ENCODE measurements at regions not wholly inside any gene's neighbourhood (a gene's known extent, or its start where the extent isn't known, plus 50 kb on each side); places are given as distances from the start of the nearest gene placed in this dataset.

- TF ChIP-seq SETDB1 (IDR thresholded peaks at IDR 0.05; ENCODE audit: low read length) = no peak
These were observed 198.4 kb upstream of the SNX2 start (continued) for GRCh38 chr5:122576256-122577016.

- POLR2A ChIA-PET = no interaction called here
- CTCF ChIA-PET (ENCODE audit: low intra/inter-chr PET ratio) = no interaction called here
- no peak for DNase-seq (ENCODE audit: extremely low read depth in 1 of 4, low spot score in 3 of 4)
- Histone ChIP-seq H3K9ac (ENCODE audit: insufficient read depth in 1 of 2, low read depth in 2 of 2, low read length in 2 of 2) (no peak overlapping the region), H3K4me1 (replicated peaks in 1 of 2; ENCODE audit: control insufficient read depth in 2 of 2, insufficient read depth in 2 of 2, low read length in 2 of 2) (no peaks in the 10 kb centered on the region), H4K20me1 (replicated peaks; ENCODE audit: control insufficient read depth, insufficient read depth, low read length) (no peaks in the 10 kb centered on the region), H3K9me1 (ENCODE audit: control insufficient read depth, insufficient read depth, low read length) (no peaks in the 10 kb centered on the region), H3K27ac (ENCODE audit: extremely low read depth, low read depth, low read length) (no peak overlapping the region), H2AFZ (ENCODE audit: low read depth, low read length) (no peak overlapping the region), H3K36me3 (ENCODE audit: control insufficient read depth, insufficient read depth, low read length) (no peaks in the 10 kb centered on the region), H3K4me2 (ENCODE audit: insufficient read depth, low read length) (no peak overlapping the region), H3K4me3 (no peak overlapping the region), H3K27me3 (ENCODE audit: control insufficient read depth in 2 of 2, insufficient read depth in 2 of 2, low read length in 2 of 2) (no peaks in the 10 kb centered on the region; a peak in 1 of 5 replicates), H3K79me2 (ENCODE audit: control insufficient read depth, insufficient read depth, low read length) (no peaks in the 10 kb centered on the region), H3K9me3 (replicated peaks; ENCODE audit: control insufficient read depth, insufficient read depth, low read depth, low read length) (no peaks in the 10 kb centered on the region)
- intact Hi-C loops (cut with micrococcal nuclease) (no loop called here), in situ Hi-C loops (cut with MboI) (no loop called here)
- no TSS peak for BruUV-seq (replicated peaks)
- no peak; the same call in 2 of the 3 replicates for ATAC-seq
- FAIRE-seq = no peak
- WGBS (ENCODE audit: insufficient coverage, low coverage, missing lambda C conversion rate) = 1% methylated on average over 7 of the region's 7 CpGs
- TF ChIP-seq NRF1 (conservative IDR thresholded peaks at IDR 0.05 in 1 of 2, IDR thresholded peaks at IDR 0.05 in 1 of 2) (no peak), HDGF (IDR thresholded peaks at IDR 0.05) (no peak), MCM5 (IDR thresholded peaks at IDR 0.05; ENCODE audit: low read depth) (no peak), ZNF431 (CRISPR knock-in tag; IDR thresholded peaks at IDR 0.05) (no peak), ZFPM2 (CRISPR knock-in tag; IDR thresholded peaks at IDR 0.05) (no peak), LARP7 (IDR thresholded peaks at IDR 0.05) (no peak), E2F8 (IDR thresholded peaks at IDR 0.05; ENCODE audit: low read depth, partially characterized antibody) (no peak), ELF1 (tag; IDR thresholded peaks at IDR 0.05) (no peak), ERF (CRISPR knock-in tag; IDR thresholded peaks at IDR 0.05) (no peak)
- TF ChIP-seq, protein P1, sequence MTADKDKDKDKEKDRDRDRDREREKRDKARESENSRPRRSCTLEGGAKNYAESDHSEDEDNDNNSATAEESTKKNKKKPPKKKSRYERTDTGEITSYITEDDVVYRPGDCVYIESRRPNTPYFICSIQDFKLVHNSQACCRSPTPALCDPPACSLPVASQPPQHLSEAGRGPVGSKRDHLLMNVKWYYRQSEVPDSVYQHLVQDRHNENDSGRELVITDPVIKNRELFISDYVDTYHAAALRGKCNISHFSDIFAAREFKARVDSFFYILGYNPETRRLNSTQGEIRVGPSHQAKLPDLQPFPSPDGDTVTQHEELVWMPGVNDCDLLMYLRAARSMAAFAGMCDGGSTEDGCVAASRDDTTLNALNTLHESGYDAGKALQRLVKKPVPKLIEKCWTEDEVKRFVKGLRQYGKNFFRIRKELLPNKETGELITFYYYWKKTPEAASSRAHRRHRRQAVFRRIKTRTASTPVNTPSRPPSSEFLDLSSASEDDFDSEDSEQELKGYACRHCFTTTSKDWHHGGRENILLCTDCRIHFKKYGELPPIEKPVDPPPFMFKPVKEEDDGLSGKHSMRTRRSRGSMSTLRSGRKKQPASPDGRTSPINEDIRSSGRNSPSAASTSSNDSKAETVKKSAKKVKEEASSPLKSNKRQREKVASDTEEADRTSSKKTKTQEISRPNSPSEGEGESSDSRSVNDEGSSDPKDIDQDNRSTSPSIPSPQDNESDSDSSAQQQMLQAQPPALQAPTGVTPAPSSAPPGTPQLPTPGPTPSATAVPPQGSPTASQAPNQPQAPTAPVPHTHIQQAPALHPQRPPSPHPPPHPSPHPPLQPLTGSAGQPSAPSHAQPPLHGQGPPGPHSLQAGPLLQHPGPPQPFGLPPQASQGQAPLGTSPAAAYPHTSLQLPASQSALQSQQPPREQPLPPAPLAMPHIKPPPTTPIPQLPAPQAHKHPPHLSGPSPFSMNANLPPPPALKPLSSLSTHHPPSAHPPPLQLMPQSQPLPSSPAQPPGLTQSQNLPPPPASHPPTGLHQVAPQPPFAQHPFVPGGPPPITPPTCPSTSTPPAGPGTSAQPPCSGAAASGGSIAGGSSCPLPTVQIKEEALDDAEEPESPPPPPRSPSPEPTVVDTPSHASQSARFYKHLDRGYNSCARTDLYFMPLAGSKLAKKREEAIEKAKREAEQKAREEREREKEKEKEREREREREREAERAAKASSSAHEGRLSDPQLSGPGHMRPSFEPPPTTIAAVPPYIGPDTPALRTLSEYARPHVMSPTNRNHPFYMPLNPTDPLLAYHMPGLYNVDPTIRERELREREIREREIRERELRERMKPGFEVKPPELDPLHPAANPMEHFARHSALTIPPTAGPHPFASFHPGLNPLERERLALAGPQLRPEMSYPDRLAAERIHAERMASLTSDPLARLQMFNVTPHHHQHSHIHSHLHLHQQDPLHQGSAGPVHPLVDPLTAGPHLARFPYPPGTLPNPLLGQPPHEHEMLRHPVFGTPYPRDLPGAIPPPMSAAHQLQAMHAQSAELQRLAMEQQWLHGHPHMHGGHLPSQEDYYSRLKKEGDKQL (CRISPR knock-in tag; IDR thresholded peaks at IDR 0.05; ENCODE audit: borderline replicate concordance) = no peak
- TF ChIP-seq, protein P2, sequence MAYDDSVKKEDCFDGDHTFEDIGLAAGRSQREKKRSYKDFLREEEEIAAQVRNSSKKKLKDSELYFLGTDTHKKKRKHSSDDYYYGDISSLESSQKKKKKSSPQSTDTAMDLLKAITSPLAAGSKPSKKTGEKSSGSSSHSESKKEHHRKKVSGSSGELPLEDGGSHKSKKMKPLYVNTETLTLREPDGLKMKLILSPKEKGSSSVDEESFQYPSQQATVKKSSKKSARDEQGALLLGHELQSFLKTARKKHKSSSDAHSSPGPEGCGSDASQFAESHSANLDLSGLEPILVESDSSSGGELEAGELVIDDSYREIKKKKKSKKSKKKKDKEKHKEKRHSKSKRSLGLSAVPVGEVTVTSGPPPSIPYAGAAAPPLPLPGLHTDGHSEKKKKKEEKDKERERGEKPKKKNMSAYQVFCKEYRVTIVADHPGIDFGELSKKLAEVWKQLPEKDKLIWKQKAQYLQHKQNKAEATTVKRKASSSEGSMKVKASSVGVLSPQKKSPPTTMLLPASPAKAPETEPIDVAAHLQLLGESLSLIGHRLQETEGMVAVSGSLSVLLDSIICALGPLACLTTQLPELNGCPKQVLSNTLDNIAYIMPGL (CRISPR knock-in tag; IDR thresholded peaks at IDR 0.05) = no peak
These were observed 193.3 kb upstream of the SNX2 start for GRCh38 chr5:122581629-122582028.
